Jurkat, Clone E6-1 (cell line): ENCODE measurements at regions not wholly inside any gene's neighbourhood (a gene's known extent, or its start where the extent isn't known, plus 50 kb on each side); places are given as distances from the start of the nearest gene placed in this dataset.
A peak's percentile ranks its signal among the peaks of the same experiment; 100 is the strongest.
"Not testable (repeated sequence)": the region's sequence is repeated elsewhere in the genome, so short reads cannot be mapped to it uniquely, and the experiment has no call there.

Experiments
- DNase-seq: peaks from one replicate; pipeline ENCODE4 v3.0.0-alpha.2; 2011; ENCODE audit warnings: low read depth, low spot score
- H3K4me3 ChIP-seq: 2 replicates; pipeline ENCODE4 v1.5.1; 2011; ENCODE audit warnings: mild to moderate bottlenecking, low read length, control low read depth, moderate library complexity

DNA sequence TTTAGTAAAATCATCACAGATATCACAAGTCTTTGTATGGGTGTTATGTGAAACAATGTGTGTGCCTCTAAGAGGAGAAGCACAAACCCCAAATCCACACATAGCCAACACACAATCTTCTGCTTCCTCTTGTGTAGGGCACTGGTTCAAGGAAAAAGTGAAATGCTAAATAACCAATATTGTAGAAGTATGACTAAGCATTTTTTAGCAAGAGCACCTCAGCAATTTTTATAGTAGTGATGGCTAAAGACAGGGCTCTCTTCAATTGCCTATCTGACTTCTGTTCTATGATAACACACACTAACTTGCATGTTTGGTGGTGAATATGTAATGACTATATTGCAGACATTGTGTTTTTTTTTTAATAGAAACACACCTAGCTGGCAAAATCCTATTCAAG, 997.9 kb upstream of the ALCAM start:
- H3K4me3 ChIP-seq: no peak overlapping the region
- DNase-seq: no peak

DNA sequence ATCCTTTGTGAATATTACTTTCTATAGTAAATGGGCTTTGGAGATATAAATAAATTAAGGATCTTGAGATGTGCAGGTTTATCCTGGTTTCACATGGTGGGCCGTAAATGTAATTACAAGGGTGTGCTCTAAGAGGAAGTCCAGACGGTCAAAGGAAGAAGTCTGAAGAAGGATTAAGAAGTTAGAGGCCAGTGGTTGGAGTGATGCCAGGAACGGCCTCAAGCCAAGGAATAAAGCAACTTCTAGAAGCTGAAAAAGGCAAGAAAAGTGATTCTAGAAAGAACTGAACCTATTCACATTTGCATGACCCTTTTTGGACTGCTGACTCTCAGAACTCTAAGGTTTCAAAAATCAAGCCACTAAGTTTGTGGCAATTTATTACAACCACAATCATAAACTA, 981.3 kb upstream of the ALCAM start:
- no peak overlapping the region for H3K4me3 ChIP-seq
- no peak for DNase-seq

DNA sequence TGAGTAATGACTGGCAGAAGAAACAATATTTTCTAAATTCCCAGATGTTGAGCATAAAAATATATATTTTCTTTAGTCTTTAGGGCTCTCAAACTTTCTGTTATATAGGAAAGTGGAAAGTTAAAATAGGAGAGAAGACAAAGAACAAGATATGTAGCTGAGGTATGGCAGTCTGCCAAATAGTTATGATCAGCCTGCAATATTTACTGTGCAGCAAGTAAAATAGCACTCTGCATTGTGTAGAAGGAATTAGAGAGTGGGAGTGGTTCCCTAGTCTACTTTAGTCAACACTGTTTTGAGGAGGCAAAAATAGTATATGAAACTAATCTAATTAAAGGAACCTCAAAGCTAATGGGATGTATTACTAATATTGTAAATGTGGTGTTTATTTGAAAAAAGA, 978.1 kb upstream of the ALCAM start:
- DNase-seq: no peak

DNA sequence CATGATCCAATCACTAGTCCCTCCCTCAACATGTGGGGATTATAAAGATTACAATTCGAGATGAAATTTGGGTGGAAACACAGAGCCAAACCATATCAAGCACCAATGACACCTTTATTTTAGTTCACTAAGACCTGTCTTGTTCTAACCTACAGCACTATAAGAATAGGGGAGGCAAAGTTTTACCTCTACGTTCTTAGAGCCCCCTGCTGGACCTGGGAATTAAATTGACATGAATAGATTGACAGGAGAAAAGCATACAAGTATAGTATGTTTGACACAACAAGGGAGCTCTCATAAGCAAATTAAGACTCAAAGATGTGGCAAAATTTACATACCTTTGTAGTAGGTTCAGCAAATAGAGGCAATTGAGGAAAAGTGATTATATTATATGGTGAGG, 974.4 kb upstream of the ALCAM start:
- no peak overlapping the region for H3K4me3 ChIP-seq
- peak; percentile 5 for DNase-seq

More for the DNA sequence above, 978.1 kb upstream of the ALCAM start:
- H3K4me3 ChIP-seq: no peak overlapping the region

DNA sequence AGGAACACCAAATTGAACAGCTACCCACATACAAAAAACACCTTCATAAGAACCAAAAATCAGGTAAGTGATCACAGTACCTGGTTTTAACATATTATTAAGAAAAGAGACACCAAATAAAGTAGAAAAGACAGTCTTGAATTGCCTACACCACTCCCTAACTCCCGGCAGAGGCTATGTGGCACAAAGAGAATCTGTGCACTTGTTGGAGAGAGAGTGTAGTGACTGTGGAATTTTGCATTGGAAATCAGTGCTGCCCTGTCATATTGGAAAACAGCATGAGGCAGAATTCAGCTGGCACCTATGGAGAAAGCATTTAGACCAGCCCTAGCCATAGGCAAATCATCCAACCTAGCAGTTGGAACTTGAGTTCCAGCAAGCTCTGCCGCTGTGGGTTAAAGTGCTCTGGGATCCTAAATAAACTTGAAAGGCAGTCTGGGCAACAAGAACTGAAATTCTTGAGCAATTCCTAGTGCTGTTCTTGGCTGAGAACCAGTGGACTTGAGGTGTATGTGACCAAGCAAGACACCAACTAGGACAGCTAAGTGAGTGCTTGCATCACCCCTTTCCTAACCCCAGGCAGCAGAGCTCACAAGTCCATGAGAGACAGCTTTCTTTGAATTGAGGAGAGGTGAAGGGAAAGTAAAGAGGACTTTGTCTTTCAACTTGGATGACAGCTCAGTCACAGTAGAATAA, 969.6 kb upstream of the ALCAM start:
- DNase-seq: no peak
- H3K4me3 ChIP-seq: no peak overlapping the region

DNA sequence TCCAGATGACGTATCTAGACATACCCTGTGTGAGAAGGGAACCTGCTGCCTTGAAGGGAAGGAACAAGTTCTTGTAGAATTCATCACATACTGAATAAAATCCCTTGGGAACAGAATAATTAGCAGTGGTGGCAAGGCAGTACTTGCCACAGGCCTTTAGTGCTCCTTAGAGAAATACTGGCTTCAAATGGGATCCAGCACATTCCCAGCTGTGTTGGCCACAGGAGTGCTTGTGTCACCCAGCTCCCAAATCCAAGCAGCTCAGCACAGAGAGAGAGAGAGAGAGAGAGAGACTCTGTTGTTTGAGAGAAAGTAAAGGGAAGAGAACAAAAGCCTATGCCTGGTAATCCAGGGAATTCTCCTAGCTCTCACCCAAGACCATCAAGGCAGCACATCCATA, 969.0 kb upstream of the ALCAM start:
- DNase-seq: no peak

DNA sequence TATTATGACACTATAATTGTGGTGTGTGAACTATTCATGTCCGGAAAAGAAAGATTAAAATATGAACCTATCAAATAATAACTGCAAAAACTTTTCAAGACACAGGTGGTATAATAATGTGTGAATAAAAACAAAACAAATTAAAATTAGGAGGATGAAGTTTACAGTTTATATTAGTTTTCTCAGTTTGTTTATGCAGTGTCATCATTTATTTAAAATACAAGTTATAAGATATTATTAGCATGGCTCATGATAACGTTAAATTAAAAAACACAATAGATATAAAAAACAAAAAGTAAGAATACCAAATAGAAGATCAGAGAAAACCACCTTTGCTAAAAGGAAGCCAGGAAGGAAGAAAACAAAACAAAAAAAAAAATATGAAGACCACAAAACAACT, 963.8 kb upstream of the ALCAM start:
- H3K4me3 ChIP-seq: no peak overlapping the region
- DNase-seq: no peak

More for the DNA sequence above, 969.0 kb upstream of the ALCAM start:
- no peak overlapping the region for H3K4me3 ChIP-seq

DNA sequence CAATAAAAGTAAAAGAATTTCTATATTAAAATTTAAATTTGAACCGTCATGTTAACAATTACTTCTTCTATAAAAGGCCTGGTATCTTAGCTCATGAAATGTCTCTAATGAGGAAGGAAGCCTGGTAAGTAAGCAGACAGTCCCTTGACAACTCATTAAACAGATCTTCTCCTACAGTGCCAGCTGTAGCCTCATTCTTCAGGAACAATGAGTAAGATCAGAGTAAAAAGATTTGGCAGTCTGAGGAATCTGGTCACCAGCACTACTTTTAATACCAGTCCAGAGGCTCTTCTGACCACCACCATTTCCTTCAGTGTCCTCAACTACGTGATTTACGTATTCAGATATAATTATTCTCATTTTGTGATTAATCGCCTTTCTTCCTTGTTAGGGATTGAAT, 955.0 kb upstream of the ALCAM start:
- no peak overlapping the region for H3K4me3 ChIP-seq
- no peak for DNase-seq

DNA sequence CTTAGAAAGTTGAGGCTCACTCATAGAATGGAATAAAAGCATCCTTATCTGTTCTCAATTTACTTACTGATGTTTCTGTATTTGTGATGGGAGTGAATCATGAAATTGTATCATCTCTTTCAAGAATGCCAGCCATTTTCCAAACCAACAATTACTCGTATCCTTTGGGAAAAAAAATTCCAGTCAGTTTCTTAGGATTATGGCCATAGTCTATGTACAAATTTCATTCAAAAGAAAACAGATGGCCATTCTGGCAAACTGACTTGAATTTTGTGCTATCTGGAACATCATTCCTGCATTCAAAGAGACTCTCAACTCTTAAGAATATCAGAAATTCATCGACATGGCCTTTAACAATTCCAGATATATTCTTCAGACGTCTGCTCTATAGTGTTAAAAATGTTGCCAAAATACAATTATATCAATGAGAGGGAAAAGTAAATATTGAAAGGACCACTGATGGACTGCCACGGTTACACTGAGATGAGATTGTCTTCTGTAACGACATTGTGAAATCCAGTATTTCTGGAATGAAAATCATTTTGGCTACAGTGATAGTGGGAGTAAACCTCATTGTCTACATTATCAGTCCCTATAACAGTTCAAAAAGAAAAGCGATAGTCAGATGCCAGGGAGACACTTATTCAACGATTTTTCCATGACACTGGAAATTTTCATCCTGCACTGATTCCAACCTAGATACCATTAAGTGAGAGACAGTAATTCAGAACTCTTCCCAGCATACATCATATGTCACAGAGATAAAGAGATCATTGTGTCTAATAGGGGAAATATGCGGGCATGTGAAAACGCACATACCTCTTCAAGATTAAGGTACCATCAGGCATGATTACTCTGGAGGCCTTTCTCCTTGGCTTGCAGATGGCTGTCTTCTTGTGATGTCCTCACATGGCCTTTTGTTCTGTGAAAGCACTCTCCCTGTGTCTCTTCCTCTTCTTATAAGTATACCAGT, 953.8 kb upstream of the ALCAM start:
- H3K4me3 ChIP-seq: no peak overlapping the region
- no peak for DNase-seq

DNA sequence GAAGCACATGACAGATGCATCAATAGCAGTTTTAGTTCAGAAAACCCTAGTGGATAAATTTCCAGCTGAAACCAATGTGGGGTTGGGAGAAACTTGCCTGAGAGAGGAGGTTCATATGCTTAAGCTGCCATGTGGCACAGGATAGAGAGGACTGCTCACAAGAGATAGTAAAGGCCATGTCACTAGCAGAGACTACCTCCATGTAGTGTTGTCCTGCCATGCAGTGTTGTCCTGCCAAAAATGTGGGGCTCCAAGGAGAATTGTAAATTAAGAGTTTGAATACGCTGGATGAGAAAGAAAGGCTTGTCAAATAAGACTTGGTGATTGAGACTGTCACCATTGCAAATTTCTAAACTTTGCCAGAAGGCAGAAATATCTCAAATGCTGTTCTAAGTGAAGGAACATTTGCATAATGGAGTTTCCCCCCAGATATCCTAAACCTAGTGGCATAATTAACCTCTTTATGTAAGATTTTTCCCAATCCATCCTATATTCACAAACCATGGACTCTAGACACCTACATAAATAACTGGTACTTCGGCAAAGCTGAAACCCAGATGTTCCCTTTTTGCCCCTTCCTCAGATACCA, 938.3 kb upstream of the ALCAM start:
- DNase-seq: no peak
- H3K4me3 ChIP-seq: no peak overlapping the region

DNA sequence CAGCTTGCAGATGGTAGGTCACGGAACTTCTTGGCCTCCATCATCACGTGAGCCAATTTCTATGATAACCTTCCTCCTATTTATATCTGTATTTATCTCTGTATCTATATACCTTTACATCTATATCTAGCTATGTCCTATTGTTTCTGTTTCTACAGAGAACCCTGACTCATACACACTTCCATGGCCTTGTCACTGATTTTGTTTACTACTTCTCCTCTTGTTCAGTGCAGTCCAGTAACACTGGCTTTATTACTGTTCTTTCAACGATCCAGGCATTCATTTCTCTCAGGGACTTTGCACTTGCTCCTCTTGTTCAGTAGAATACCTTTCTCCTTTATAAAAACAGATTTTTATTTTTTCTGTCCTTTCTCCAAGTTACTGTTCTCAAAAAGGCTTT, 937.0 kb upstream of the ALCAM start:
- H3K4me3 ChIP-seq: no peak overlapping the region
- no peak for DNase-seq

DNA sequence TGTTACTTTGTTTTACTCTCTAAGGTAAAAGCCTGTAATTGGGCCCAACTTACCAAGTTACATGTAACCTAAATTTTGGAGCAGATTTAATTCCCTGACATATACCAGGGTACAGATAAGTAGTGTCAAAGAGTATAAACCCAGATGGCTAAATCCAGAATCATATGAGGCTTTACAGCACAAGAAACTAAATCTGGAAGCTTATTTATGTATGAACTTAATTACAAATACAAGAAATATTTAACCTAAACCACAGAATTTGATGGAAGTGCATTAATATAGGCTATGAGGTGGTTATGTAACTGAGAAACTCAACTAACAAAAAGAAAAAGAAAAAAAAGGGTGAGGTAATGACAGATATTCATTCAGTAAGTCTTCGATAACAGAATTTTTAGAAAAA, 930.2 kb upstream of the ALCAM start:
- no peak overlapping the region for H3K4me3 ChIP-seq
- no peak for DNase-seq

DNA sequence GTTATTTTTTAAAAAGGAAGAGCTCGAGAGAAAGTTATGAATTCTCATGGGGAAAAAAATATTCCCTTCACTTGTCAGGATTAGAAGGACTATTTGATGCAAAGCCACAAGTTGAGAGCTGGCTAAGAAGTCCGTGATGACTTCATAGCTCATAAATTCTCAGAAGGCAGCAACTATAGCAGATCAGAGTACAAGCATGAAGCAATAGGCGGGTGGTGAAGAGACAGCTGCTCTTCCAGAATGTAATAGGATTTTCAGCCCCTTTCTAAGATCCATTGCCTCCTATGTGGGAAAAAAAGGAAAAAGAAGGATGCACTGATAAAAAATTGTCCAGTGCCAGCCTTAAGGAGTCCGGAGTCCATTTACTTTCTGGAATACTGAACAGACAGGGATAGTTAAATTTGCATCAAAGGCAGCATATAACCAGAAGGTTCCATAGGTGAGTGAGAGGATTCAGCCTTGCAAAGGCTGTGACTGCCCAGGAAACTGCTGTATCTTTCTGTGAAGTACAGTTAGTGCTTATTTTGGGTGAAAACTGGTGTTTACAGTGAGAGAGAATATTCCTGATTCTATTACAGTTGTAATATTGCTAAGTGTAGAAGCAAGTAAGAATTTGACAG, 929.5 kb upstream of the ALCAM start:
- no peak for DNase-seq
- H3K4me3 ChIP-seq: no peak overlapping the region

DNA sequence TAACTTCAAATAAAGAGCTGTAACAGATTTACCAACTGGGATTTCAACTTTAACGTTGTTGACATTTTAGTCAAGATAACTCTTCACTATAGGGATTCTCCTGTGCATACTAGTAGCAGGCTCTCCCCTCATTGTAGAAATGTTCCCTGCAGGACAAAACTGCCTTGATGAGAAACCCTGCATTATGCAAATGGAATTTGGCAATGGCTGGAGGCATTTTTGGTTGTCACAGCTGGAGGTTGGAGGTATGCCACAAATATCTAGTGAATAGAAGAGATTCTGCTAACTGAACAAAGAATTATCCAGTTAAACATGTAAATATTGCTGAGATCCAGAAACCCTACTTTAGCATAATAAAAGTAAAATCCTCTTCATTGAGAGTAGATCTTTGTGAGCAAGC, 928.8 kb upstream of the ALCAM start:
- no peak for DNase-seq
- H3K4me3 ChIP-seq: no peak overlapping the region

DNA sequence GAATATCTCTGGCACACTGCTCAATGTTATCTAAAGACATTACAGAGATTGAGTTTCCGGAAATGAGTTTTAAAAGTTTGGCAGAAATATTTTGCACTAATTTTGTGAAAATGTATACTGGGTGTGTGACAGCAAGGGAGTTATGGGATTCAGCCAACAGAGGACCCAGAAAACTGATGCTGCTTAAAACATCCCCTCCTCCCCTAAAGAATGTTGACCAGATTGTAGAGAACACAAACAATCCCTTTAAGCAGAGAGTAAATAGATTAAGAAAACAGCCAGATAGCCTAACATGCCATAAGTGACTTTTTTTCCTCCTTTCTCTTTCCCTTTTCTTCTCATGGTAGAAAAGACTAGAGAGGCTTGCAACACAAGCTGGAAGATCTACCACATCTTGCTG, 928.0 kb upstream of the ALCAM start:
- no peak for DNase-seq
- H3K4me3 ChIP-seq: no peak overlapping the region

DNA sequence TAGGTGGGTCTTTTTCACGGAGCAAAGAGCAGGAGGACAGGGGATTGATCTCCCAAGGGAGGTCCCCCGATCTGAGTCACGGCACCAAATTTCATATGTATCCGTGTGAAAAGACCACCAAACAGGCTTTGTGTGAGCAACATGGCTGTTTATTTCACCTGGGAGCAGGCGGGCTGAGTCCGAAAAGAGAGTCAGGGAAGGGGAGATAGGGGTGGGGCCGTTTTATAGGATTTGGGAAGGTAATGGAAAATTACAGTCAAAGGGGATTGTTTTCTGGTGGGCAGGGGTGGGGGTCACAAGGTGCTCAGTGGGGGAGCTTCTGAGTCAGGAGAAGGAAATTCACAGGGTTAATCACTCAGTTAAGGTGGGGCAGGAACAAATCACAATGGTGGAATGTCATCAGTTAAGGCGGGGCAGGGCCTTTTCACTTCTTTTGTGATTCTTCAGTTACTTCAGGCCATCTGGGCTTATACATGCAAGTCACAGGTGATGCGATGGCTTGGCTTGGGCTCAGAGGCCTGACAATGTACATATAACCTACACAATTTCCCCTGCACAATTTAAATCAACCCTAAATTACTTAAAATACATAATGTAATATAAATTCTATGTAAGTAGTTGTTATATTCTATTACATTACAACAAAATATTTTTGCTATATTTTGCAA, 921.3 kb upstream of the ALCAM start:
- not testable (repeated sequence) for DNase-seq, H3K4me3 ChIP-seq

DNA sequence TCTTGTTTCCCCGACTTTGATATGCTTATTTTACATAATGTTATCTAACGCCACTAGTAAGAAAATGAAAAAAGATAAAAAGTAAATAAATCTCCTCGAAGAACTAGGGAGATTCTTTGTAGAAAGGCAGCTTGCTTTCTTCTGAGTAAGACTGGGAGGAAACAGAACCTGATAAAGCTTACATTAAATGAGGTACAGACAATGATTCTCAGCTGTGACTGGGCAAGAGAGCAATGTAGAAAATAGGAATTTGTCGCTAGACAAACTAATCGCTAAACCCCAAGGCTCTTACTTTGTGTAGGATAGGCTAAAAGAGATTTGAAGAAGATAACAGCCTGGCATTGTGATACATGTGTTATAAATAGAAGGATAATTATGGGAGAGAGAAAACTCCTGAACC, 919.0 kb upstream of the ALCAM start:
- no peak overlapping the region for H3K4me3 ChIP-seq
- DNase-seq: no peak

DNA sequence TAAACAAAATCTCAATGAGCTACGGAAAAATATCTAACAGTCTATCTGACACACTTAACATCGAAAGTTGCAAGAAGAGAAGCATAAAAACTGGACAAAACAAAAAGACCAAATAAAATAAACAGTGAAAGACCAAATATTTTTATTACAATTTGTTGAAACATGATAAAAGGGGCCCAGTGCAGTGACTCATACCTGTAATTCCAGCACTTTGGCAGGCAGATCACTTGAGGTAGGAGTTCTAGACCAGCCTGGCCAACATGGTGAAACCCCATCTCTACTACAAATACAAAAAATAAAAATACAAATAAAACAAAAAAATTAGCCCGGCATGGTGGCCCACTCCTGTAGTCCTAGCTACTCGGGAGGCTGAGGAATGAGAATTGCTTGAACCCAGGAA, 914.0 kb upstream of the ALCAM start:
- no peak overlapping the region for H3K4me3 ChIP-seq
- no peak for DNase-seq

DNA sequence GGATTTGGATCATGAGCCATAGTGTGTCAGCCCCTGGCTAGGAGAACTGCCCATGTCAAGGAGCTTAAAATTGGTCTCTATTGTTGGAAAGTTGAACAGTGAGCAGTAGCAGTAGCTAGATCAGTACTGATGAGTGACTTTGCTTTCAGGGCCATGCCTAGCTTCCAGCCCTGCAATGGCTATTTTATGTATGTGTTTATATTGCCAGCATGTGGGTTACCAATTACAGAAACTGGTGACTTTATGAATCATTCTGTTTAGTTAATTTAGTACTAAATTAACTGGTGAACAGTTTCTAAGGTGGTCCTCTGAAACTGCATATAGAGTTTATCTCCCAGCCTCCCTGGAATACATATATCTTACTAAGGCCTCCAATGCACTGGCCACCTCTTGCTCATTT, 908.1 kb upstream of the ALCAM start:
- no peak for DNase-seq
- no peak overlapping the region for H3K4me3 ChIP-seq
